Sigmoid colon (tissue), 6 donors: ENCODE measurements at regions not wholly inside any gene's neighbourhood (a gene's known extent, or its start where the extent isn't known, plus 50 kb on each side); places are given as distances from the start of the nearest gene placed in this dataset.

Experiments
- DNase-seq: peaks from one replicate; pipeline ENCODE4 v3.0.0-alpha.2; 2019
- H3K27ac ChIP-seq, 4 donors: fragments of 200-600 bp; sonication (generic); one replicate each; pipeline ENCODE4 v1.5.1; 2016 to 2019; ENCODE audit warnings: mild to moderate bottlenecking in 1 of 4
- H3K27me3 ChIP-seq, 3 donors: fragments of 200-600 bp; sonication (generic); one replicate each; pipeline ENCODE4 v1.5.1; 2019; ENCODE audit warnings: mild to moderate bottlenecking in 1 of 3
- H3K36me3 ChIP-seq, 4 donors: fragments of 200-600 bp; sonication (generic); one replicate each; pipeline ENCODE4 v1.5.1; 2016 to 2019
- H3K4me1 ChIP-seq, 4 donors: fragments of 200-600 bp; sonication (generic); one replicate each; pipeline ENCODE4 v1.5.1; 2017 to 2019
- H3K4me3 ChIP-seq, 4 donors: fragments of 200-600 bp; sonication (generic); one replicate each; pipeline ENCODE4 v1.5.1; 2017 to 2019; ENCODE audit warnings: mild to moderate bottlenecking in 2 of 4, moderate library complexity in 1 of 4
- H3K9me3 ChIP-seq, 4 donors: fragments of 200-600 bp in 3 of 4; sonication (generic) in 3 of 4; one replicate each; pipeline versions ENCODE4 v1.5.1 to v1.6.1; 2013 to 2019
- CTCF ChIP-seq, 4 experiments: fragments of 450-650 bp in 3 of 4; fragments of 200-600 bp in 1 of 4; IDR thresholded peaks; one replicate each; pipeline ENCODE4 v1.5.1; 2016 to 2019; ENCODE audit warnings: antibody characterized with exemption in 4 of 4, mild to moderate bottlenecking in 3 of 4, moderate library complexity in 2 of 4
- EP300 ChIP-seq, 4 donors: sonication (generic); formaldehyde crosslinking; IDR thresholded peaks; one replicate each; pipeline ENCODE4 v1.6.1; 2017; ENCODE audit warnings: antibody characterized with exemption in 4 of 4
- POLR2A ChIP-seq, 2 donors: fragments of 450-650 bp; IDR thresholded peaks; one replicate each; pipeline ENCODE4 v1.6.1; 2016; ENCODE audit warnings: antibody characterized with exemption in 2 of 2, mild to moderate bottlenecking in 2 of 2, moderate library complexity in 2 of 2
- POLR2AphosphoS5 ChIP-seq, 4 donors: sonication (generic); formaldehyde crosslinking; IDR thresholded peaks; one replicate each; pipeline ENCODE4 v1.6.1; 2017; ENCODE audit warnings: antibody characterized with exemption in 4 of 4
- WGBS, 2 donors: extraction: QIAGEN DNeasy Blood & Tissue Kit; methylation state at CpG; one replicate each; pipeline ENCODE4 v1.1.7; 2013; 5-methylcytosine and 5-hydroxymethylcytosine counted together
- intact Hi-C: fragments of 100-400 bp; cut with DNase I; formaldehyde crosslinking; loops from one replicate; pipeline ENCODE4 v1.15.1; 2023
- donor health status: healthy with polysubstance abuse.
- donor health status: healthy.

- Histone ChIP-seq H3K36me3 (no peaks in the 10 kb centered on the region), H3K27me3 (no peaks in the 10 kb centered on the region), H3K4me1 (no peaks in the 10 kb centered on the region), H3K4me3 (no peak overlapping the region), H3K27ac (no peak overlapping the region), H3K9me3 (peaks cover 0 to 8% (median 3%) of the 10 kb centered on the region in 4 donors)
- intact Hi-C loops = no loop called here
- no peak for DNase-seq
- WGBS, 2 donors = 71 to 76% methylated on average over 4 of the region's 4 CpGs
- no peak for TF ChIP-seq CTCF (IDR thresholded peaks at IDR 0.05)
These were observed 159.3 kb upstream of the NEBL start for GRCh38 chr10:21056461-21056860.

DNA sequence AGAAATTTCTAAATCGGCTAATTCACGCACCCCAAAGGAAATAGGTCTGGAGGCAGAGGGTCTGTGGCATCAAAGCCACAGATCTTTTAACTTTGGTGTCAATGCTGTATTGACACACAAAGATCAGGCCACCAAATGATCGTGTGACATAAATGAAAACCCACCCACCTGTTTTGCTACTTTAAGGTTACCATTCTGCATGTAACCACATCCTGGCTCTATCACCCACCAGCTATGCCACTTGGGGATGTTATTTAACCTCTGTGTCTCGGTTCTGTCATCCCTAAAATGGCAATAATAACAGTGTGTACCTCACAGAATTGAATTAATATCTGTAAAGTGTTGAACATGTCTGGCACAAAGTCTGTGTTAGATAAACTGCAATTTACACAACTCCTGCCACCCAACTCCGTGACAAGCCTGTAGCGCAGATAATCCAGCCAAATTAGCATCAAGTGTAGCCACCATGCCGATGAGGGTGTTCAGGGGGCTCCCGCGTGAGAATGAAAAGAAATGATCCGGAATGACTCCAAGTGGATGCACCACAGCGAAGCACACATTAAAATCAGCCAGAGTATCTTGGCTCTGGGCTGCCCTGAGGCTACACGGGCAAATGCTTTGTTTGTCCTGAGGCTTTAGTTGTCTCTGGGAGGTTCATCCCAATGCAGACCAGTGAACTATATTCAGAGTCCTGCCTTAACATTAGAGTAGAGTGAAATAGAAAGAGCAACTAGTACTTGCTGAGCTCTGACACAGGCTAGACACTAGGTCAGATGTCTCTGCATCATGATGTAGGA, 158.4 kb upstream of the NEBL start:
- intact Hi-C loops = no loop called here
- TF ChIP-seq POLR2A (IDR thresholded peaks at IDR 0.05) (no peak), POLR2AphosphoS5 (IDR thresholded peaks at IDR 0.05) (no peak), CTCF (IDR thresholded peaks at IDR 0.05) (no peak), EP300 (IDR thresholded peaks at IDR 0.05) (no peak)
- WGBS, 2 donors = 76 to 79% methylated on average over 12 of the region's 12 CpGs

DNA sequence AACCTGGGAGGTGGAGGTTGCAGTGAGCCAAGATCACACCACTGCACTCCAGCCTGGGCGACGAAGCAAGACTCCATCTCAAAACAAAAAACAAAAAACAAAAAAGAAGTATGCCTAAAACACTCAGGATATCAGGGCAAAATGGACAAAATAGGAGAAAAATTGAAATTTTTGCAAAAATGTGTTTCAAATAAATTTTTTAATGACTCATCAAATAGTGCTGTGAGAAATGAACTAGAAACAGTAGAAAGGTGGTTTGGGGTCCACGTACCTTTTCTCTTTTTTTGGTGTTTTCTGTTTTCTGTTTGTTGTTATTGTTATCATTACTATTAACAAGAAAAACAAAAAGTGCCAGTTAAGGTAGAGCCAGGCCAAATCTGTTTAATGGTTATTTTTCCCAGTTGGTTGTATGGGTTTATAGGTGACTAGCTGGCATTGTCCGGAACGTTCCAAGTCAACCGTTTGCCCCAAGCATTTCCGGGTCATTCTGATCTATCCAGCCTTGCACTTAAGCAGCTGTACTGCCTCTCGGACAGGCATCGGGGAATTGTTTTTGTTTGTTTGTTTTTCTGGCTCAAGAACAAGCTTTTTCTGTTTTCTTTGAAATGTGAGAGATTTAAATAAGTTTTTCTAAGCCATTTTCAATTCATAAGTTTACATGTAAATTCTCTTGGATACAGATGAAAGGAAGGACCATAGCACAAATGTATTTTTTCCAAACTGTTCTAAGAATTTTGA, 157.0 kb upstream of the NEBL start:
- 89 to 92% methylated on average over 9 of the region's 9 CpGs for WGBS, 2 donors
- Histone ChIP-seq H3K36me3 (no peaks in the 10 kb centered on the region), H3K4me1 (no peaks in the 10 kb centered on the region), H3K27ac (no peak overlapping the region), H3K4me3 (no peak overlapping the region), H3K27me3 (no peaks in the 10 kb centered on the region), H3K9me3 (peaks cover 0 to 7% (median 2%) of the 10 kb centered on the region in 4 donors)
- intact Hi-C loops = no loop called here
- DNase-seq = no peak
- TF ChIP-seq CTCF (IDR thresholded peaks at IDR 0.05) = no peak
- TF ChIP-seq POLR2AphosphoS5 (IDR thresholded peaks at IDR 0.05) = no peak
- TF ChIP-seq EP300 (IDR thresholded peaks at IDR 0.05) = no peak
- TF ChIP-seq POLR2A (IDR thresholded peaks at IDR 0.05) = no peak

More for the DNA sequence above, 158.4 kb upstream of the NEBL start:
- H3K27me3 ChIP-seq = no peaks in the 10 kb centered on the region
- no peak for DNase-seq
- H3K9me3 ChIP-seq = peaks cover 0 to 8% (median 3%) of the 10 kb centered on the region in 4 donors
- H3K36me3 ChIP-seq = no peaks in the 10 kb centered on the region
- no peak overlapping the region for H3K27ac ChIP-seq
- H3K4me1 ChIP-seq = no peaks in the 10 kb centered on the region
- H3K4me3 ChIP-seq = no peak overlapping the region

GRCh38 chr10:21052709-21053104, 155.6 kb upstream of the NEBL start:
- Histone ChIP-seq H3K4me3 (no peak overlapping the region), H3K4me1 (no peaks in the 10 kb centered on the region), H3K27me3 (no peaks in the 10 kb centered on the region), H3K36me3 (no peaks in the 10 kb centered on the region), H3K9me3 (peaks cover 0 to 4% (median 2%) of the 10 kb centered on the region in 4 donors), H3K27ac (no peak overlapping the region)
- intact Hi-C loops = no loop called here
- no peak for DNase-seq
- 91 to 94% methylated on average over 4 of the region's 4 CpGs for WGBS, 2 donors
- TF ChIP-seq EP300 (IDR thresholded peaks at IDR 0.05) (no peak), CTCF (IDR thresholded peaks at IDR 0.05) (no peak), POLR2AphosphoS5 (IDR thresholded peaks at IDR 0.05) (no peak), POLR2A (IDR thresholded peaks at IDR 0.05) (no peak)
